GM18498 (cell line): ENCODE measurements at regions not wholly inside any gene's neighbourhood (a gene's known extent, or its start where the extent isn't known, plus 50 kb on each side); places are given as distances from the start of the nearest gene placed in this dataset.

Experiments
- ATAC-seq: cut with Tn5 transposase; IDR thresholded peaks from one replicate; pipeline ENCODE4 v1.9.1; 2021; ENCODE audit warnings: mild to moderate bottlenecking, moderate library complexity; ENCODE audit not compliant: unreplicated experiment

- no peak for ATAC-seq
Observed at GRCh38 chr10:120960725-120961124, 109.6 kb downstream of the WDR11 start.

DNA sequence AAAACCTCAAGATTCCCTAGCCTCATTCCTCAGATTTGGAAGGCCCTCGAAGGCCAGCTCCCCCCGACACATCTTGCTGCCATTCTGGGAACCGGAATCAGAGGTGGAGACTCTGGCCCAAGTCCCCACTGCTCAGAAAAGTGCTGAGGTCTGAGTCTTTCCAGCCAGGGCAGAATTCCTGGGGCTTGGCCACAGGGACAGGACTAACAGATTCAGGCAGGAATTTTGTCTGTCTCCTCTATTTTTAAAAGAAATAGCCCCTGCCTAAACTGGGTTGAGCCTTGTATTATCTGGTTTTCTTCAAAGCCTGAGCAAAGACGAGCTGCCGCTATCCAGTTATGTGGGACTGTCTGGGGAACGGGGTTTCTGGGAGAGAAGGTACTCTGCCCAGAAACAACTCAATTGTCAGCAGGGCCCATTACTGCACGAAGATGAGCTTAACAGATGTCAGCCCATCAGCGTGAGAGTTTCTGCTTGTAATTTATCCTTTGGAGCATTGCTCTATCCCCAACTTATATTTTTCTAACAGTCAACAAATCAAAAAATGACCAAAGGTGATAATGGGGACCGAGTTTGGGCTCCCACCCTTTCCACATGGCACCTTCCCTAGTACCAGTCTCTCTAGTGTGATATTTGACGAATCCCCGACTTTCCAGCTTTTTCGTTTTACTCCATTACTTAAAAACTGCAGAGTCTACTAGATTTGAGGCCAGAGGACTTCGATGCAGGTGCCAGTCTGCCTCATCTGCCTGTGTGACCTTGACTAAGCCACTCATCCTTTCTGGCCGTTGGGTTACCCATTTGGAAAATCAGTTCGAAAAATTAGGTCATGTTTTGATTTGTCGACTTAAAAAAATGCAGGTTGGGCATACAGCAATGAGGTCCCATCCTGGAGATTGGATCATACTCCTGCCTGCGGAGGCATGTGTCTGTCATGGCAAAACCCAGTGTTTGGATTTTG, 110.9 kb downstream of the WDR11 start:
- ATAC-seq, result no peak

DNA sequence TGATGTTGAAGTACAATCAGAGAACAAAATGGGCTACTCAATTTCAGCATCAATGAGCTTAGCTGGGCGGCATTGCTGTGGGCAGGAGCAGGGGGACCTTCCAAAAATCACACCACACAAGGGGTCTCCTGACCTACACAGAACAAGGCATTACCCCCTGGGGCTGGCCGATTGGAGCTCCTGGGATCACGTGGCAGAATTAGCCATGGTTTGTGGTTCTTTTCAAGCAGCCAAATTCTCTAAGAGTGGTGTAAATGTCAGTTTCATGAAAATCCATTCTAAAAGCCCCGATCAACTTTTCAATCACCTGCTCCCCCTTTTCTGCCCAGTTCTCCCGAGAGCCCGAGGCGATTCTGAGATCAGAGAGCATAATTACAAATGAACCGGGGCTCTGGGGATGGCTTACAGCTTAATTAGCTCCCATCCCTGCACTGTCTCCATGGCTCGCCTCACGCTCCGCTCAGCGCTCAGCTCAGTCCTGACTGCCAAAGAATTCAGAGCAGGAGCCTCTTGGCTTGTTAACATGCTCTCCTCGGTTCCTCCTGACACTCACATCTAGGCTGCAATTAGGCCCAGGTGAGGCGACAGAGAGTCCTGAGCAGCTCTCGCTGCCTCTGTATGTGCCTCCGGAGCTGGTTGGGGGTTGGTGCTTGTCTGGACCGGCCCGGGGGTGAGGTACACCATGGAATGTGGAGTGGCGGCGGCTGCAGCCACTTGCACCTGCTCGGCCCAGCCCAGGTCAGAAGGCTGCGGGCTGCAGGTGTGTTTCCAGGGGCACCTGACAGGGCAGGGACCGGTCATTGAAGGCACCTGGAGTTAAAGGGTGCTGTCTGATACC, 111.8 kb downstream of the WDR11 start:
- ATAC-seq, result no peak

DNA sequence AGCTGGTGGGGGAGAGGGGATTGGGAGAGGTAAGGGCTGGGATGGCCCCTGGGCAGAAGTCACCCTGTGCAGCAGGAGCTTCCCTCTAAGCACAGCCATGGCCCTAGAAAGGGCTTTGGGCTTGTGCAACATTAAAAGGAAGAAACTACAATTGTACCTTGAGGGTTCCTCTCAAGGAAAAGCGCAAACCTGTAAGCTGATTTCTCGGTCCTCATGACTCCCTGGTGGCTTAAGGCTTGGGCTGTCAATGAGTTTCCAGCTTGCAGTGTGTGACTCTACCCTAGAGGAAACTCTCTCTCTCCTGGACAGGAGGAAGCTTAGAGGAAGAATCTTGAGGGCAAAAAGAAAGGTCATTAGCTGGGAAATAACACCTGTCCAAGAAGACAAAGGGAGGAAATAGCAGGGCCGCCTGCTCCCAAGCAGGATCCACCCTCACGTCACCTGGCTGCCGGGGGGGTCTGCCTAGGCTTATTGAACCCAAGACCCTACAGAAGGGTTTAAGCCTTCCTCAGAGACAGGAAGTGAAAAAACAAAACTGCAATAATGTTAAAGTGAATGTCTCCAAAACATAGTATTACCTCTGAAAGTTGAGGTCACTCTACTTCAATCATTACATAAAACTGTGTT, 112.5 kb downstream of the WDR11 start:
- no peak for ATAC-seq

GRCh38 chr10:120966657-120967045, 115.5 kb downstream of the WDR11 start:
- no peak for ATAC-seq

GRCh38 chr10:120969219-120969645, 118.1 kb downstream of the WDR11 start:
- peak; percentile 69 for ATAC-seq

DNA sequence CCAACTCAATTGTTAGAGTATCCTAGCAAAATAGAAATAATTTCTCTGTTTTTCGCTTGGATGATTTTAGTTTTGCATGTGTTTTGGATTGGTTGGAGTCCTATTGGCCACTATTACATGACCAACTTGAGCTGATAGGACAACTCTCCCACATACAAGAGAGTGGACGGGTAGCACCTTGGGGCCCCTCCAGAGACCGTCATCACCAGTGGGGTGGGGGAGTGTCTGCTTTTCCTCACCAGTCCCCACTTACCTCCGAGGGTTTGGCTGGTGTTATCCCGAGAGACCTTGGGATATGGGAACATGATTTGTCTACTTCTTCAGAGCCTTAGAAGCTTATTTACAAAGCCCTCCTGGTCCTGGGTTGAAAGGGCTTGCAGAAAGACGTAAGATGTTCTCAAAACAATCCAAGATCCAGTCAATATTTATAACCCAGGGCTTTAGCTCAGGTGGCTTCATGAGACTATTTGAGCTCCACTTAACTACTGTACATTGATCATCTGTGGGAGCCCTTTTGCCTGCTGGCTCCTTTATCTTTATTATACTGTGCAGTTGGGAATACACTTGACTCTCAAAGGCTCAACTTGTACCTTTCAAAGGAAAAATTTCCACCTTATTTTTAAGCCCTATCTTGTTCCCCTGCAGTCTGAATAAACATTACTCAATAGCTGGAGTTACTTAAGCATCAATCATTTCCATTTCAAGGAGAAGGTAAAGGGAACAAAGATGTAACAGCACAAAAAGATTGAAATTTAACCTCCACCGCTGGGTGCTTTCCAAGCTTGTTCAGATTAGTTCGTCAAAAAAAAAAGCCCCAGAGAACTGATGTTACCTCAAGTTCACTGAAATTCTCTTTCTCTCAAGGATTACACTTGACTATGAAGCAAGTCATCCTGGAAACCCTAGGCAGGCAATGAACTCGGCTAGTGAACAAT, 119.7 kb downstream of the WDR11 start:
- ATAC-seq, result no peak

GRCh38 chr10:120971671-120972070, 120.5 kb downstream of the WDR11 start:
- ATAC-seq, result no peak

- no peak for ATAC-seq
Observed at GRCh38 chr10:120972259-120972658, 121.1 kb downstream of the WDR11 start.

DNA sequence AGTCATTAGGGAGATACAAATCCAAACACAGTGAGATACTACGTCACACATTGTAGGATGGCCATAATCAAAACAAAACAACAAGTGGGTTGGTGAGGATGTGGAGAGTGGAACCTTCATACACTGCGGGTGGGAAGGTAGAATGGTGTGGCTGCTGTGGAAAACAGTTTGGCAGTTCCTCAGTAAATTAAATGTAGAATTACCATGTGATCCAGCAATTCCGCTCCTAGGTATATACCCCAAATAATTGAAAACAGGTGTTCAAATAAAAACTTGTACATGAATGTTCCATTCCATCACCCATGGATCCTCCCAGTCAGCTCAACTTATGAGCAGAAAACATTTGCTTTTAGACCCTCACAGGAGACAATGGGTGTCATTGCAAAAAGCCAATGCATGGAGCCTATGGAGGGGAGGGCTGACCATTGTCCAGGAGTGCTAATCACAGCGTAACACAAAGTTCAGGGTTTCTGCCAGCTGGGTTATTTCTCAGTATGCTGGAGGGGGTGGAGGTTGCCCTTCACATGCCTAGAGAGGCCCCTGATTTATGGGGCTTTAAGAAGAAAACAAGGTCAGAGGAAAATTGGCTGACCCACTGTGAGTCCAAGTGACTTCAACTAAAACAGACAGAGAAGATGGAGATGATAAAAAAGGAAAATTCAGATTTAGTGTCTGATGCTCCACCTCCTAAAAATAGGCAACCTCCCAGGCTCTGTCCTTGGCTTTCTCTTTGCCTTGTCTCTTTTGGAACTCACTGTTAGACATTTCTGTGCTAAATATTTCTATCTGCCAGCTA, 124.1 kb downstream of the WDR11 start:
- no peak for ATAC-seq

- ATAC-seq, result no peak
Observed at GRCh38 chr10:120975868-120976225, 124.7 kb downstream of the WDR11 start.

DNA sequence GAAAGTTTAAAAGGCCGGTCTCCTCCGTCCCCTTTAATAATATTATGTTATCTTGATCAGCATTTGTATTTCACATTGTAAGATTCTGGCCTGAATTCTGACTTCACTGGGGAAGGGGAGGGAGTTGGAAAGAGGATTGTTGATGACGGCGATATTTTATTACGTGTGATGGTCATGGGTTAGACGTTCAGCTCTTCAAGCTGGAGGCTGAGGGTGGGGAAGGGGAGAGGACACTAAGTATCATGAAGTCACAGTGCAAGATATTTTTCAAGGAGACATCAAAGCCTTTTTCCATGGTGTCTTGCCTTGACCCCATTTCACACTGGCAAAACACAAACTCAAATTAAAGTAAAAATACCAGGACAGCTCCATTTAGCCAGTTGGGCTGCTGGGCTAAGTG, 126.7 kb downstream of the WDR11 start:
- no peak for ATAC-seq

DNA sequence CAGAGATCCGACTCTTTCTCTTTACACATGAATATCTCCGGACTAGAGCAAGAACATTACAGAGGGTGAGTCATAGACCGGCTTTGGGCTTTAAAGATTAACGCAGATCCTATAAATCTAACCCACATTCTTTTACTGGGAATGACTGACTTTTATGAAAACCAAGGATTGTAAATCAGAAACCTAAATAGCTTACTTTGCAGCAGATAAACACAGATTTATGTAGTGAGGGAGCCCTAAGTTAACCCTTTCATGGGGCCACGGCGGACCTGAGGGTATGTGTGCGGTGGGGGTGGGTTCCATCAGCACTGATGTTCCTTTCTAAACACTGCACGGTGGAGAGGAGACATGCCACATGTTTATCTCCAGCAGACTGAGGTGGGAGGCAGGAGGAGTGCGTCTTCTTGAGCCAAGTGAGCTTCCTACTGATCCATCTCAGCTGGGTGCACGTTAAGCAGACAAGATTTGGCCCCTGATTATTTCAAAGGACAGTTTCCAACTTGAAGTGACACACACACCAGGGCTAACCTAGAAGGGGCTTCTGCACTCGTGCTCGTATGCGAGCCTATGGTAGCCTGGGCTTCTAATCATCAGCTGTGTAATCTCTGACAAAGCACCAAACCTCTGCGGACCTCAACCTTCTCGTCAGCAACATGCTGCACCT, 127.6 kb downstream of the WDR11 start:
- ATAC-seq, result no peak

DNA sequence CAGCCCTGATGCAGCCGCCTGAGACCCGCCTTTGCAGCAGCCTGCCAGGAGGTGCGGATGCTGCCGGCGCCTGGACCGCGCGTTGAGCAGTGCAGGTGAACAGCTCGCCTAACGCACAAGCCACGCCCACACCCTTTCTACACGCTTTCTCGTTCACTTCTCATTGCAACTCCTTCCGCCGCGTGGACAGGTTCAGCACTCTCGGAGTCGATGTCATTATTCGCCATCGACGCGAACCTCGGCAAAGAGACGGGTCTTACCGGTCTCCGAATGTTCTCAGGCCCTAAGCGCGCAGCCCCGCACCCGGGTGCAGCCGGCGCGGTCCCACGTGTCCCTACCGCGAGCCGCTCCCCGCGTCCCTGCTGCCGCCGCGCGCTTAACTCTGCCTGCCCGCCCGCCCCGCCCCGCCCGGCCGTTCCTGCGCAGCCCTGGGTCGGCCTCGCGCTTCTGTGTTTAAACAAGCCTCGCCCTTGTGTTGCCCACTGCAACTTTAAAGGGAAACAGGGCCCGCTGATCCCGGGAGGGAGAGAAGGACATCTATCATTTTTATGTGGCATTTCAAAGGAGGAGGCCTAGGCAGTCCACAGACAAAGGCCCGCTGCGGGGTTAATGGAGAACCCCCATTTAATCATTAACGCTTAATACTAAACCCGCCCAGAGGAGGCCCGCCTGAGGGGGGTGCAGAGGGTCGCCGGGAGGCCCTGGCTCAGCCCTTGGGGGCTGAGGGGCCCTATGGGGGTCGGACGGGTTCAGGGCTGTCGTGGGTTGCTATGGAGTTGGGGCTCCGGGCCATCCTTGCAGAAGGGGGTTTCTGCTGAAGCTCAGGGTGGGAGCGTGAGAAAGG, 128.5 kb downstream of the WDR11 start:
- no peak for ATAC-seq

DNA sequence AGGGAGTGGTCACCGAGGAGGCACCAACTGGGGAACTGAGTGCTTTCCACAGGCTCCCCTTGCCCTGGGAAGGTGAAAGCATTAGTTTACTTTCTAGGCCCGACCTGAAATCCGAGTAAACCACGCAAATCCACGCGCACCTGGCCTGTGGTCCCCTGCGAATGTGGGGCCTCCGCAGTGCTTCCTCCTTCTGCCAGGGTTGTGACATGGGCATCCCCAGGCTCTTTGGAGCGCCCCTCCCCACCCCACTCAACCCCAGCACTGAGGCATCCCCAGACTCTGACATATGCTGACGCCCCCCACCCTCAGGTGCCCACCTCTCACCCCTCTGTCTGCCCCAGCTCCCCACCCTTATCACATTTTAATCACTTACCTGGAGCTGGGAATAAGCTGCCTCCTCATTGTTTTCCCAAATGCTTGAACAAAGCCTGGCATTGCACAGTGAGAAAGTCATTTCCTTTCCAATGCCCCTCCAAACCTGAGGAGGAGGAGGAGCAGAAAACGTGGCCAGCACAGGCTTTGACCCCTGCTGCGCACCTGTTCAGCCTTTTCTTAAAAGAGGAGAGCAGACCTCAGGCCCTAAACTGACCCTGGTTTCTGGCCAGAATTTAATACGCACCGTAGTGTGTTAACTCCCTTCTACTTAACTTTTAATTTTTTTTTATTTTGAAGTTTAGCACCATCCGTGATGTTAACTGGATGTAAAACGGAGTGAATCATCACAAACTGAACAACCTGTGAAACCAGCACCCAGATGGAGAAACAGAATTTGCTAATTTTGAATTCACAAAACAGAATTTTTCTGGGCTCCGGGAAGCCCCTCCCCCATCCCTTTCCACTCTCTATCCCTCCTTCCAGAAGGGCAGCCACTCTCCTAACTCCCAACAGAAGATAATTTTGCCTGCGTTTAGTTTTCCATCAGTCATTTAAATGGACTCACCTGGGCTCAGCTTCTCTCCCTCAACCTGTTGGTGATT, 129.4 kb downstream of the WDR11 start:
- no peak for ATAC-seq

GRCh38 chr10:120981601-120982391, 130.6 kb downstream of the WDR11 start:
- ATAC-seq, result no peak
